ENCODE measurements at regions not wholly inside any gene's neighbourhood (a gene's known extent, or its start where the extent isn't known, plus 50 kb on each side); places are given as distances from the start of the nearest gene placed in this dataset.

DNA sequence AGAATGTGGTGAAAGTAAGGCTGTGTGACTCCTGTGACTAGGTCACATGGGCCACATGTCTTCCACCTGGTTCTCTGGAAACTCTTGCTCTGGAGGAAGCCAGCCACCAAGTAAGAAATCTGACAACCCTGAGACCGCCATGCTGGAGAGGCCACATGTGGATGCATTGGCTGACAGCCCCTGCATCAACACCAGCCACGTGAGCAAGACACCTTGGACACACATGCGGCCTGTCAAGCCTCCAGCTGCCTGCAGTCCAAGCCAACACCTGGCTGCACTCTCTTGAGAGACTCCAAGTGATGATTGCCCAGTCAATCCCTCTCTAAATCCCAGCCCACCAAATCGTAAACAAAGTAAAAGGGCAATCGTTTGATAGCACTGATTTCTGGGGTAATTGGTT is 112.6 kb downstream of the FOXL1 start:
- Histone ChIP-seq H3K4me1 (ENCODE audit: insufficient read depth, low read length) (no peaks in the 10 kb centered on the region), H3K27me3 (ENCODE audit: insufficient read depth, low read length, poor library complexity) (peaks cover 22% of the 10 kb centered on the region), H3K4me2 (ENCODE audit: insufficient read depth, low read length) (no peak overlapping the region), H3K79me2 (ENCODE audit: insufficient read depth, low read length) (no peaks in the 10 kb centered on the region), H3K9me3 (ENCODE audit: insufficient read depth, low read length, severe bottlenecking) (no peaks in the 10 kb centered on the region), H3K9ac (ENCODE audit: low read depth, low read length) (no peak overlapping the region), H4K20me1 (ENCODE audit: insufficient read depth, low read length) (no peaks in the 10 kb centered on the region), H3K36me3 (ENCODE audit: insufficient read depth, low read length) (no peaks in the 10 kb centered on the region), H3K4me3 (ENCODE audit: low read depth in 1 of 2, low read length in 2 of 2) (no peak overlapping the region), H3K27ac (ENCODE audit: low read length) (no peak overlapping the region), H2AFZ (ENCODE audit: low read depth, low read length) (no peak overlapping the region)
- TF ChIP-seq CTCF (IDR thresholded peaks at IDR 0.05; ENCODE audit: borderline replicate concordance, extremely low read depth, low read length, poor library complexity, severe bottlenecking) (no peak), EZH2 (IDR thresholded peaks at IDR 0.05; ENCODE audit: borderline replicate concordance, low read depth, low read length, severe bottlenecking) (no peak)
- ATAC-seq (ENCODE audit: insufficient read depth, low read depth): no peak
- DNase-seq: no peak

DNA sequence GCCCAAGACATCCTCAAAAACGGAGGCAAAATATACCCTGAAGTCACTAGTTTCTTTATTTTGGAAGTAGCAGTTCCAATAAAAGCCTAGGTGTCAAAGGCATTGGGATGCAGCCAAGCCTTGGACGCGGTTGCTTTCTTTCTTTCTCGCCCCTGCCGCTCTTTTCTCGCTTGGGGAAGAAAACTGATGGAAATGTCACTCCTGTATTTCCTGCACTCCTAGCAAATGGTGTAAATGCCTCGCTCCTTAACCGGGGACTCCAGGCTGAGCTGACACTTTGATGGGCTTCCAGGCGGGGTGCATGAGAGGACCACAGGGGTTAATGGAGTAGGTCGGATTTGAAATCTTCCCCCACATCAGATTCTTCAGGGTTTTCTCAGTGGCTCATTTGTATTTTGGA is 114.1 kb downstream of the FOXL1 start:
- TF ChIP-seq EZH2 (IDR thresholded peaks at IDR 0.05; ENCODE audit: borderline replicate concordance, low read depth, low read length, severe bottlenecking) (no peak), CTCF (IDR thresholded peaks at IDR 0.05; ENCODE audit: borderline replicate concordance, extremely low read depth, low read length, poor library complexity, severe bottlenecking) (no peak)
- H3K36me3 ChIP-seq (ENCODE audit: insufficient read depth, low read length): no peaks in the 10 kb centered on the region
- no peaks in the 10 kb centered on the region for H3K9me3 ChIP-seq (ENCODE audit: insufficient read depth, low read length, severe bottlenecking)
- H3K27me3 ChIP-seq (ENCODE audit: insufficient read depth, low read length, poor library complexity): peaks cover 22% of the 10 kb centered on the region
- H3K4me3 ChIP-seq (ENCODE audit: low read depth in 1 of 2, low read length in 2 of 2): no peak overlapping the region
- no peak overlapping the region for H2AFZ ChIP-seq (ENCODE audit: low read depth, low read length)
- H4K20me1 ChIP-seq (ENCODE audit: insufficient read depth, low read length): no peaks in the 10 kb centered on the region
- DNase-seq: no peak
- no peak overlapping the region for H3K27ac ChIP-seq (ENCODE audit: low read length)
- no peaks in the 10 kb centered on the region for H3K79me2 ChIP-seq (ENCODE audit: insufficient read depth, low read length)
- H3K9ac ChIP-seq (ENCODE audit: low read depth, low read length): no peak overlapping the region
- no peak for ATAC-seq (ENCODE audit: insufficient read depth, low read depth)
- H3K4me1 ChIP-seq (ENCODE audit: insufficient read depth, low read length): no peaks in the 10 kb centered on the region
- no peak overlapping the region for H3K4me2 ChIP-seq (ENCODE audit: insufficient read depth, low read length)

GRCh38 chr16:86693033-86693432 is 114.7 kb downstream of the FOXL1 start:
- H3K27me3 ChIP-seq (ENCODE audit: insufficient read depth, low read length, poor library complexity): peaks cover 22% of the 10 kb centered on the region
- no peak for ATAC-seq (ENCODE audit: insufficient read depth, low read depth)
- no peak overlapping the region for H3K9ac ChIP-seq (ENCODE audit: low read depth, low read length)
- H3K79me2 ChIP-seq (ENCODE audit: insufficient read depth, low read length): no peaks in the 10 kb centered on the region
- no peak for DNase-seq
- H3K4me3 ChIP-seq (ENCODE audit: low read depth in 1 of 2, low read length in 2 of 2): no peak overlapping the region
- no peak overlapping the region for H3K4me2 ChIP-seq (ENCODE audit: insufficient read depth, low read length)
- H4K20me1 ChIP-seq (ENCODE audit: insufficient read depth, low read length): no peaks in the 10 kb centered on the region; the same call in 1 of the 2 replicates
- no peak overlapping the region for H2AFZ ChIP-seq (ENCODE audit: low read depth, low read length)
- TF ChIP-seq CTCF (IDR thresholded peaks at IDR 0.05; ENCODE audit: borderline replicate concordance, extremely low read depth, low read length, poor library complexity, severe bottlenecking) (no peak), EZH2 (IDR thresholded peaks at IDR 0.05; ENCODE audit: borderline replicate concordance, low read depth, low read length, severe bottlenecking) (no peak)
- no peak overlapping the region for H3K27ac ChIP-seq (ENCODE audit: low read length)
- no peaks in the 10 kb centered on the region for H3K9me3 ChIP-seq (ENCODE audit: insufficient read depth, low read length, severe bottlenecking)
- H3K36me3 ChIP-seq (ENCODE audit: insufficient read depth, low read length): no peaks in the 10 kb centered on the region
- H3K4me1 ChIP-seq (ENCODE audit: insufficient read depth, low read length): no peaks in the 10 kb centered on the region

- Histone ChIP-seq H3K9me3 (ENCODE audit: insufficient read depth, low read length, severe bottlenecking) (no peaks in the 10 kb centered on the region), H3K79me2 (ENCODE audit: insufficient read depth, low read length) (no peaks in the 10 kb centered on the region), H3K36me3 (ENCODE audit: insufficient read depth, low read length) (no peaks in the 10 kb centered on the region), H4K20me1 (ENCODE audit: insufficient read depth, low read length) (no peaks in the 10 kb centered on the region; the same call in 1 of the 2 replicates), H3K27me3 (ENCODE audit: insufficient read depth, low read length, poor library complexity) (peaks cover 18% of the 10 kb centered on the region), H3K4me2 (ENCODE audit: insufficient read depth, low read length) (no peak overlapping the region), H3K4me3 (ENCODE audit: low read depth in 1 of 2, low read length in 2 of 2) (no peak overlapping the region), H3K9ac (ENCODE audit: low read depth, low read length) (no peak overlapping the region), H3K4me1 (ENCODE audit: insufficient read depth, low read length) (no peaks in the 10 kb centered on the region), H3K27ac (ENCODE audit: low read length) (no peak overlapping the region), H2AFZ (ENCODE audit: low read depth, low read length) (no peak overlapping the region)
- DNase-seq: no peak
- ATAC-seq (ENCODE audit: insufficient read depth, low read depth): no peak
- TF ChIP-seq CTCF (IDR thresholded peaks at IDR 0.05; ENCODE audit: borderline replicate concordance, extremely low read depth, low read length, poor library complexity, severe bottlenecking) (no peak), EZH2 (IDR thresholded peaks at IDR 0.05; ENCODE audit: borderline replicate concordance, low read depth, low read length, severe bottlenecking) (no peak)
Observed at GRCh38 chr16:86697715-86698114, 119.4 kb downstream of the FOXL1 start.
